ENCODE measurements at regions not wholly inside any gene's neighbourhood (a gene's known extent, or its start where the extent isn't known, plus 50 kb on each side); places are given as distances from the start of the nearest gene placed in this dataset.

DNA sequence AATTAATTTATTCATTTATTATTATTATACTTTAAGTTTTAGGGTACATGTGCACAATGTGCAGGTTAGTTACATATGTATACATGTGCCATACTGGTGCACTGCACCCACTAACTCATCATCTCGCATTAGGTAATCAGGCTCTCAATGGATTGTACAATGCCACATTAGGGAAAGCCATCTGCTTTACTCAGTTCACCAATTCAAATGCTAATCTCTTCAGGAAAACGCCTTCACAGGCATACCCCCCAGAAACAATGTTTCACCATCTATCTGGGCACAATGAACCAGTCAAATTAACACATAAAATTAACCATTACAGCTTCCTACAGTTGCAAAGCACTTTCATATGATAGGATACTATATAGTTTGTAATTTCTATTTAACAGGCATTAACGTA, 84.8 kb upstream of the DNAJC10 start:
- peak overlapping the region; percentile 57 for H3K27ac Mint-ChIP-seq (ENCODE audit: unreplicated experiment)
- H3K4me1 Mint-ChIP-seq (ENCODE audit: low read depth, unreplicated experiment): peaks cover 12% of the 10 kb centered on the region
- TF ChIP-seq, protein P1, sequence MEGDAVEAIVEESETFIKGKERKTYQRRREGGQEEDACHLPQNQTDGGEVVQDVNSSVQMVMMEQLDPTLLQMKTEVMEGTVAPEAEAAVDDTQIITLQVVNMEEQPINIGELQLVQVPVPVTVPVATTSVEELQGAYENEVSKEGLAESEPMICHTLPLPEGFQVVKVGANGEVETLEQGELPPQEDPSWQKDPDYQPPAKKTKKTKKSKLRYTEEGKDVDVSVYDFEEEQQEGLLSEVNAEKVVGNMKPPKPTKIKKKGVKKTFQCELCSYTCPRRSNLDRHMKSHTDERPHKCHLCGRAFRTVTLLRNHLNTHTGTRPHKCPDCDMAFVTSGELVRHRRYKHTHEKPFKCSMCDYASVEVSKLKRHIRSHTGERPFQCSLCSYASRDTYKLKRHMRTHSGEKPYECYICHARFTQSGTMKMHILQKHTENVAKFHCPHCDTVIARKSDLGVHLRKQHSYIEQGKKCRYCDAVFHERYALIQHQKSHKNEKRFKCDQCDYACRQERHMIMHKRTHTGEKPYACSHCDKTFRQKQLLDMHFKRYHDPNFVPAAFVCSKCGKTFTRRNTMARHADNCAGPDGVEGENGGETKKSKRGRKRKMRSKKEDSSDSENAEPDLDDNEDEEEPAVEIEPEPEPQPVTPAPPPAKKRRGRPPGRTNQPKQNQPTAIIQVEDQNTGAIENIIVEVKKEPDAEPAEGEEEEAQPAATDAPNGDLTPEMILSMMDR (IDR thresholded peaks at IDR 0.05; ENCODE audit: partially characterized antibody, unreplicated experiment): no peak

DNA sequence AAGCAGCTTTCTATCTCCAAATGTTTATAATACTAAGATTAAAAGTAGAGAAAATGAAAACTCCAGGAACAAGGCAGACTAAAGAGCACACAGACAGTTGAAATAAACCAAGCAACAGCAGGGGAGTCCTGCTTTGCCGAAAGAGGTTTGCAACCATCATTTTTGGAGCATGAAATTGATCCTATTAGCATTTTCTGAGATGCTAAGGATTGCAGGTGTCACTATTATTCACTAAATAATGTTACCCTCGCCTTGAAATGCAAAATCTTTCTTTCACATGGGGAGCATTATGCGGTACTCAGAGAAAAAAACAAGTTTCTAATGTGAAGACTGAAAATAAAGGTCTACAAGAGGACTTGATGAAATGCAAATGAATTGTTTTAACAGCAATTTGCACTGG, 81.7 kb upstream of the DNAJC10 start:
- Mint-ChIP-seq H3K27me3 (ENCODE audit: unreplicated experiment) (no peaks in the 10 kb centered on the region), H3K4me3 (ENCODE audit: unreplicated experiment) (no peak overlapping the region), H3K27ac (ENCODE audit: unreplicated experiment) (no peak overlapping the region), H3K9me3 (ENCODE audit: unreplicated experiment) (no peaks in the 10 kb centered on the region), H3K4me1 (ENCODE audit: low read depth, unreplicated experiment) (peaks cover 9% of the 10 kb centered on the region), H3K36me3 (ENCODE audit: unreplicated experiment) (no peaks in the 10 kb centered on the region)
- TF ChIP-seq, protein P1 (IDR thresholded peaks at IDR 0.05; ENCODE audit: partially characterized antibody, unreplicated experiment): no peak
- no peak for DNase-seq

More for the DNA sequence above, 84.8 kb upstream of the DNAJC10 start:
- Mint-ChIP-seq H3K4me3 (ENCODE audit: unreplicated experiment) (no peak overlapping the region), H3K36me3 (ENCODE audit: unreplicated experiment) (no peaks in the 10 kb centered on the region), H3K27me3 (ENCODE audit: unreplicated experiment) (no peaks in the 10 kb centered on the region), H3K9me3 (ENCODE audit: unreplicated experiment) (no peaks in the 10 kb centered on the region)
- DNase-seq: no peak

DNA sequence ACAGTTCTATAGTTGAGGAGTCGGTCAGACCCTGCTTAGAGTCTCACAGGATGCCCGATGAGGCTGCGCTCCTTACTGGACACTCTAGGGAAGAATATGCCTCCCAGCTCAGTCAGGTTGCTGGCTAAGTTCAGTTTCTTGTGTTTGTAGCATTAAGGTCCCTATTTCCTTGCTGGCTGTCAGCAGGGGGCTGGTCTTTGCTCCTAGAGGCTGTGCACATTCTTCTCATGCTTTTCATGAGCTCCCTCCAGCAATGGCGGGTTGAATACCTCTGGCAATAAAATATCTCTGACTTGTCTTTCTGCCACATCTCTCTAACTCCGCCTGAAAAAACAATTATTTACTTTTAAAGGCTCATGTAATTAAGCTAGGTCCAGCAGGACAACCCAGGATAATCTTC, 79.4 kb upstream of the DNAJC10 start:
- TF ChIP-seq, protein P1 (IDR thresholded peaks at IDR 0.05; ENCODE audit: partially characterized antibody, unreplicated experiment): no peak

DNA sequence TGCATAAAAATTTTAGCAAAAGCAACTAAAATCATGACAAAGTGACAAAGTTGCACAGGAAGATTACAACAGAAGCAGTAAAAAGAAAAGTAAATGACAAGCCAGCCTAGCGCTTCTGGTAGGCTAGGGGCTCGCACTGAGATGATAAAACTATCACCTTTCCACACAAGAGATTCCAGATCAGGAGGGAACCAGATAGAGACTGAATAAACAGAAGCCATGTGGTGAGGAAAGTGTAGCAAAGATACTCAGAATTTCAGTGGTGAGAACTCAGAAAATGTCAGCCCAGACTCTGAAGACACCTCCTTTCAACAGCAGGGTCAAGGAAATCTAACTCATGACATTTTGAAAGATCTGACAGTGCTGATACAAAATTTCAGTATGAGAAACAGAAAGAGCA, 77.4 kb upstream of the DNAJC10 start:
- TF ChIP-seq, protein P1 (IDR thresholded peaks at IDR 0.05; ENCODE audit: partially characterized antibody, unreplicated experiment): no peak
- no peaks in the 10 kb centered on the region for H3K9me3 Mint-ChIP-seq (ENCODE audit: unreplicated experiment)
- no peaks in the 10 kb centered on the region for H3K4me1 Mint-ChIP-seq (ENCODE audit: low read depth, unreplicated experiment)
- H3K27ac Mint-ChIP-seq (ENCODE audit: unreplicated experiment): no peak overlapping the region
- no peaks in the 10 kb centered on the region for H3K27me3 Mint-ChIP-seq (ENCODE audit: unreplicated experiment)
- H3K4me3 Mint-ChIP-seq (ENCODE audit: unreplicated experiment): no peak overlapping the region
- no peak for DNase-seq
- no peaks in the 10 kb centered on the region for H3K36me3 Mint-ChIP-seq (ENCODE audit: unreplicated experiment)

More for the DNA sequence above, 79.4 kb upstream of the DNAJC10 start:
- Mint-ChIP-seq H3K4me3 (ENCODE audit: unreplicated experiment) (no peak overlapping the region), H3K9me3 (ENCODE audit: unreplicated experiment) (no peaks in the 10 kb centered on the region), H3K4me1 (ENCODE audit: low read depth, unreplicated experiment) (peaks cover 3% of the 10 kb centered on the region), H3K36me3 (ENCODE audit: unreplicated experiment) (no peaks in the 10 kb centered on the region), H3K27ac (ENCODE audit: unreplicated experiment) (no peak overlapping the region), H3K27me3 (ENCODE audit: unreplicated experiment) (no peaks in the 10 kb centered on the region)
- no peak for DNase-seq

DNA sequence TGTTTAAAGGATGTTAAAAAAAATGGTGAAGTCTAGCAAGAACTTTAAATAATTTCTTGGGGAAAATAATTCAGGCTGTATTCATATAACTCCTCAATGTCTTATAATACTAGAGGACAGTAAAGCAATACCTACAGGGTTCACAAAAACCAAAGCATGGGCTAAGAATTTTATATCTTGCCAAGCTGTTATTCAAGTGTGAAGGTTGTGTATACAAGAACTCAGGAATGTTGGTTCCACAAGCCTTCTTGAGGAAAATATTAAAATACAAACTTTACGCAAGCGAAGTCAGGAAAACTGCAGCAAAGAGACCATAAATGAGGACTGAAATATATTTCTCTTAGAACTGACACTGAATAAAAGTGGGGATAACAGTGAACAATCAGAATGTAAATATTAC, 76.1 kb upstream of the DNAJC10 start:
- Mint-ChIP-seq H3K9me3 (ENCODE audit: unreplicated experiment) (no peaks in the 10 kb centered on the region), H3K4me3 (ENCODE audit: unreplicated experiment) (no peak overlapping the region), H3K36me3 (ENCODE audit: unreplicated experiment) (no peaks in the 10 kb centered on the region), H3K27ac (ENCODE audit: unreplicated experiment) (no peak overlapping the region), H3K27me3 (ENCODE audit: unreplicated experiment) (no peaks in the 10 kb centered on the region), H3K4me1 (ENCODE audit: low read depth, unreplicated experiment) (no peaks in the 10 kb centered on the region)
- TF ChIP-seq, protein P1 (IDR thresholded peaks at IDR 0.05; ENCODE audit: partially characterized antibody, unreplicated experiment): no peak
- no peak for DNase-seq
